Stimulated activated naive CD8-positive, alpha-beta T cell treated with anti-CD3 and anti-CD28 coated beads, Interleukin-15, Interleukin-2, amounts not matched to agents 100 ng/mL and 50 ng/mL, for 24 hours (primary cell): ENCODE measurements at regions not wholly inside any gene's neighbourhood (a gene's known extent, or its start where the extent isn't known, plus 50 kb on each side); places are given as distances from the start of the nearest gene placed in this dataset.

Experiments used
- H3K27ac Mint-ChIP-seq: one replicate; pipeline ENCODE4 v1.8.0; 2021; ENCODE audit warnings: mild to moderate bottlenecking, mixed read lengths
- H3K27me3 Mint-ChIP-seq: one replicate; pipeline ENCODE4 v1.8.0; 2021; ENCODE audit warnings: mixed read lengths
- H3K36me3 Mint-ChIP-seq: one replicate; pipeline ENCODE4 v1.8.0; 2021; ENCODE audit warnings: low read depth, mixed read lengths
- H3K4me1 Mint-ChIP-seq: one replicate; pipeline ENCODE4 v1.8.0; 2021; ENCODE audit warnings: low read depth, mixed read lengths
- H3K4me3 Mint-ChIP-seq: one replicate; pipeline ENCODE4 v1.8.0; 2021; ENCODE audit warnings: mild to moderate bottlenecking, mixed read lengths
- H3K9me3 Mint-ChIP-seq: one replicate; pipeline ENCODE4 v1.8.0; 2021; ENCODE audit warnings: mixed read lengths

GRCh38 chr2:221200184-221200839, 371.8 kb downstream of the EPHA4 start:
- H3K4me3 Mint-ChIP-seq, result no peak overlapping the region
- no peak overlapping the region for H3K27ac Mint-ChIP-seq
- no peaks in the 10 kb centered on the region for H3K27me3 Mint-ChIP-seq
- no peaks in the 10 kb centered on the region for H3K4me1 Mint-ChIP-seq
- no peaks in the 10 kb centered on the region for H3K36me3 Mint-ChIP-seq
- H3K9me3 Mint-ChIP-seq, result no peaks in the 10 kb centered on the region

GRCh38 chr2:221202431-221202830, 369.7 kb downstream of the EPHA4 start:
- Mint-ChIP-seq H3K27ac (no peak overlapping the region), H3K9me3 (no peaks in the 10 kb centered on the region), H3K4me1 (no peaks in the 10 kb centered on the region), H3K27me3 (no peaks in the 10 kb centered on the region), H3K36me3 (no peaks in the 10 kb centered on the region), H3K4me3 (no peak overlapping the region)

- Mint-ChIP-seq H3K27me3 (no peaks in the 10 kb centered on the region), H3K4me3 (no peak overlapping the region), H3K27ac (no peak overlapping the region)
These were observed 369.0 kb downstream of the EPHA4 start for GRCh38 chr2:221203125-221203524.

GRCh38 chr2:221203856-221204255, 368.2 kb downstream of the EPHA4 start:
- Mint-ChIP-seq H3K27me3 (no peaks in the 10 kb centered on the region), H3K27ac (no peak overlapping the region), H3K36me3 (no peaks in the 10 kb centered on the region), H3K4me3 (no peak overlapping the region), H3K4me1 (no peaks in the 10 kb centered on the region), H3K9me3 (no peaks in the 10 kb centered on the region)

More at GRCh38 chr2:221203125-221203524, 369.0 kb downstream of the EPHA4 start:
- Mint-ChIP-seq H3K9me3 (no peaks in the 10 kb centered on the region), H3K36me3 (no peaks in the 10 kb centered on the region), H3K4me1 (no peaks in the 10 kb centered on the region)

GRCh38 chr2:221204699-221205098, 367.4 kb downstream of the EPHA4 start:
- H3K36me3 Mint-ChIP-seq, result no peaks in the 10 kb centered on the region
- no peak overlapping the region for H3K4me3 Mint-ChIP-seq
- H3K27me3 Mint-ChIP-seq, result no peaks in the 10 kb centered on the region
- no peaks in the 10 kb centered on the region for H3K4me1 Mint-ChIP-seq
- H3K9me3 Mint-ChIP-seq, result no peaks in the 10 kb centered on the region
- H3K27ac Mint-ChIP-seq, result no peak overlapping the region

- no peak overlapping the region for H3K4me3 Mint-ChIP-seq
- H3K27ac Mint-ChIP-seq, result no peak overlapping the region
- no peaks in the 10 kb centered on the region for H3K9me3 Mint-ChIP-seq
- no peaks in the 10 kb centered on the region for H3K4me1 Mint-ChIP-seq
- H3K36me3 Mint-ChIP-seq, result no peaks in the 10 kb centered on the region
- H3K27me3 Mint-ChIP-seq, result no peaks in the 10 kb centered on the region
These were observed 366.9 kb downstream of the EPHA4 start for GRCh38 chr2:221205103-221205673.

GRCh38 chr2:221210686-221211085, 361.4 kb downstream of the EPHA4 start:
- Mint-ChIP-seq H3K27me3 (no peaks in the 10 kb centered on the region), H3K27ac (no peak overlapping the region), H3K4me3 (no peak overlapping the region), H3K9me3 (no peaks in the 10 kb centered on the region), H3K4me1 (no peaks in the 10 kb centered on the region), H3K36me3 (no peaks in the 10 kb centered on the region)

- no peaks in the 10 kb centered on the region for H3K9me3 Mint-ChIP-seq
- H3K27me3 Mint-ChIP-seq, result no peaks in the 10 kb centered on the region
- H3K27ac Mint-ChIP-seq, result no peak overlapping the region
- no peak overlapping the region for H3K4me3 Mint-ChIP-seq
- H3K36me3 Mint-ChIP-seq, result no peaks in the 10 kb centered on the region
- H3K4me1 Mint-ChIP-seq, result no peaks in the 10 kb centered on the region
These were observed 360.5 kb downstream of the EPHA4 start for GRCh38 chr2:221211653-221212052.

- Mint-ChIP-seq H3K4me1 (no peaks in the 10 kb centered on the region), H3K27ac (no peak overlapping the region), H3K9me3 (no peaks in the 10 kb centered on the region), H3K4me3 (no peak overlapping the region), H3K36me3 (no peaks in the 10 kb centered on the region), H3K27me3 (no peaks in the 10 kb centered on the region)
These were observed 360.0 kb downstream of the EPHA4 start for GRCh38 chr2:221212105-221212504.

- H3K27me3 Mint-ChIP-seq, result no peaks in the 10 kb centered on the region
- no peak overlapping the region for H3K27ac Mint-ChIP-seq
- no peaks in the 10 kb centered on the region for H3K4me1 Mint-ChIP-seq
- H3K4me3 Mint-ChIP-seq, result no peak overlapping the region
- peaks cover 4% of the 10 kb centered on the region for H3K9me3 Mint-ChIP-seq
- no peaks in the 10 kb centered on the region for H3K36me3 Mint-ChIP-seq
These were observed 356.6 kb downstream of the EPHA4 start for GRCh38 chr2:221215487-221215886.

- Mint-ChIP-seq H3K27ac (no peak overlapping the region), H3K4me1 (no peaks in the 10 kb centered on the region), H3K27me3 (no peaks in the 10 kb centered on the region), H3K36me3 (no peaks in the 10 kb centered on the region), H3K9me3 (peaks cover 4% of the 10 kb centered on the region), H3K4me3 (no peak overlapping the region)
These were observed 355.5 kb downstream of the EPHA4 start for GRCh38 chr2:221216636-221217035.

GRCh38 chr2:221225752-221226151, 346.4 kb downstream of the EPHA4 start:
- Mint-ChIP-seq H3K9me3 (peaks cover 3% of the 10 kb centered on the region), H3K27ac (no peak overlapping the region), H3K27me3 (peaks cover 3% of the 10 kb centered on the region), H3K4me1 (no peaks in the 10 kb centered on the region), H3K4me3 (no peak overlapping the region), H3K36me3 (no peaks in the 10 kb centered on the region)

- Mint-ChIP-seq H3K9me3 (peaks cover 3% of the 10 kb centered on the region), H3K4me1 (no peaks in the 10 kb centered on the region), H3K36me3 (no peaks in the 10 kb centered on the region), H3K27me3 (no peaks in the 10 kb centered on the region), H3K27ac (no peak overlapping the region), H3K4me3 (no peak overlapping the region)
These were observed 343.8 kb downstream of the EPHA4 start for GRCh38 chr2:221228214-221228769.

GRCh38 chr2:221229099-221229498, 343.0 kb downstream of the EPHA4 start:
- Mint-ChIP-seq H3K36me3 (no peaks in the 10 kb centered on the region), H3K27me3 (no peaks in the 10 kb centered on the region), H3K4me1 (no peaks in the 10 kb centered on the region), H3K9me3 (peaks cover 3% of the 10 kb centered on the region), H3K4me3 (no peak overlapping the region), H3K27ac (no peak overlapping the region)

GRCh38 chr2:221231511-221231910, 340.6 kb downstream of the EPHA4 start:
- no peak overlapping the region for H3K27ac Mint-ChIP-seq
- no peaks in the 10 kb centered on the region for H3K27me3 Mint-ChIP-seq
- no peaks in the 10 kb centered on the region for H3K4me1 Mint-ChIP-seq
- H3K9me3 Mint-ChIP-seq, result no peaks in the 10 kb centered on the region
- no peaks in the 10 kb centered on the region for H3K36me3 Mint-ChIP-seq
- no peak overlapping the region for H3K4me3 Mint-ChIP-seq

- Mint-ChIP-seq H3K27me3 (no peaks in the 10 kb centered on the region), H3K9me3 (no peaks in the 10 kb centered on the region)
These were observed 336.2 kb downstream of the EPHA4 start for GRCh38 chr2:221235941-221236340.

More at GRCh38 chr2:221235941-221236340, 336.2 kb downstream of the EPHA4 start:
- H3K4me3 Mint-ChIP-seq, result no peak overlapping the region
- no peaks in the 10 kb centered on the region for H3K36me3 Mint-ChIP-seq
- H3K27ac Mint-ChIP-seq, result no peak overlapping the region
- H3K4me1 Mint-ChIP-seq, result no peaks in the 10 kb centered on the region
